NB4 (cell line): ENCODE measurements at regions not wholly inside any gene's neighbourhood (a gene's known extent, or its start where the extent isn't known, plus 50 kb on each side); places are given as distances from the start of the nearest gene placed in this dataset.

ENCODE experiments used
- DNase-seq: peaks from one replicate; pipeline ENCODE4 v3.0.0; 2010; ENCODE audit warnings: low read depth
- H3K4me3 ChIP-seq: one replicate; pipeline ENCODE4 v1.5.1; 2011; ENCODE audit warnings: mild to moderate bottlenecking, low read depth, low read length, moderate library complexity
- MYC ChIP-seq: IDR thresholded peaks from 2 replicates; pipeline ENCODE4 v1.6.1; 2011; ENCODE audit warnings: low read depth, low read length
- POLR2A ChIP-seq: IDR thresholded peaks from 2 replicates; pipeline ENCODE4 v1.6.1; 2011; ENCODE audit warnings: mild to moderate bottlenecking; ENCODE audit not compliant: insufficient read length; ENCODE audit errors: extremely low read depth
- TF ChIP-seq, protein P1 (sequence below): IDR thresholded peaks from 2 replicates; pipeline ENCODE4 v1.6.1; 2011; ENCODE audit warnings: low read depth, low read length
- TF ChIP-seq, protein P2 (sequence below): IDR thresholded peaks from one replicate; pipeline ENCODE4 v1.5.1; 2012; ENCODE audit warnings: low read depth, low read length

GRCh38 chr11:81026032-81026431, 1585.2 kb upstream of the TENM4 start:
- TF ChIP-seq MYC (no peak), POLR2A (no peak)
- TF ChIP-seq, protein P1, sequence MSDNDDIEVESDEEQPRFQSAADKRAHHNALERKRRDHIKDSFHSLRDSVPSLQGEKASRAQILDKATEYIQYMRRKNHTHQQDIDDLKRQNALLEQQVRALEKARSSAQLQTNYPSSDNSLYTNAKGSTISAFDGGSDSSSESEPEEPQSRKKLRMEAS: no peak
- TF ChIP-seq, protein P2, sequence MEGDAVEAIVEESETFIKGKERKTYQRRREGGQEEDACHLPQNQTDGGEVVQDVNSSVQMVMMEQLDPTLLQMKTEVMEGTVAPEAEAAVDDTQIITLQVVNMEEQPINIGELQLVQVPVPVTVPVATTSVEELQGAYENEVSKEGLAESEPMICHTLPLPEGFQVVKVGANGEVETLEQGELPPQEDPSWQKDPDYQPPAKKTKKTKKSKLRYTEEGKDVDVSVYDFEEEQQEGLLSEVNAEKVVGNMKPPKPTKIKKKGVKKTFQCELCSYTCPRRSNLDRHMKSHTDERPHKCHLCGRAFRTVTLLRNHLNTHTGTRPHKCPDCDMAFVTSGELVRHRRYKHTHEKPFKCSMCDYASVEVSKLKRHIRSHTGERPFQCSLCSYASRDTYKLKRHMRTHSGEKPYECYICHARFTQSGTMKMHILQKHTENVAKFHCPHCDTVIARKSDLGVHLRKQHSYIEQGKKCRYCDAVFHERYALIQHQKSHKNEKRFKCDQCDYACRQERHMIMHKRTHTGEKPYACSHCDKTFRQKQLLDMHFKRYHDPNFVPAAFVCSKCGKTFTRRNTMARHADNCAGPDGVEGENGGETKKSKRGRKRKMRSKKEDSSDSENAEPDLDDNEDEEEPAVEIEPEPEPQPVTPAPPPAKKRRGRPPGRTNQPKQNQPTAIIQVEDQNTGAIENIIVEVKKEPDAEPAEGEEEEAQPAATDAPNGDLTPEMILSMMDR: no peak
- DNase-seq: no peak

GRCh38 chr11:81022057-81022456, 1581.2 kb upstream of the TENM4 start:
- TF ChIP-seq MYC: no peak
- TF ChIP-seq POLR2A: no peak
- TF ChIP-seq, protein P2: no peak
- TF ChIP-seq, protein P1: no peak
- DNase-seq: no peak
- no peak overlapping the region for H3K4me3 ChIP-seq

More at GRCh38 chr11:81026032-81026431, 1585.2 kb upstream of the TENM4 start:
- H3K4me3 ChIP-seq: no peak overlapping the region

DNA sequence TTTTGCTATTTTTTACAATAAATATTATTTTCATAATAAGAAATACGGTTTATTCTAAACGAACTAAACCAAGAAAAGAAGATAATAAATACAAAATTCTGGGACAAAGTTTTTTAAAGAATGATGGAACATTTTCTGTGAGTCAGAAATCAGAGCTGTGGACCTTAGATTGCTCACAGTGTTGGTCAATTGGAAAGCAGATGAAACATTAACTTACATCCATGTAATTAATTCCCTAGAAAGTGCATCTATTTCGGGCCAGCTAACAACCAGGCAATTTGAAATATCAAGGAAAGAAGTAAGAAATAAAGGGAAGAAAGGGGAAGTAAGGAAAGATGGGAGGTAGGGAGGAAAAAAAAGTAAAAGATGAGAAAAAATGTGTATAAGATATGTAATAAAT, 1569.8 kb upstream of the TENM4 start:
- TF ChIP-seq MYC: no peak
- TF ChIP-seq, protein P2: no peak
- TF ChIP-seq POLR2A: no peak
- TF ChIP-seq, protein P1: no peak
- no peak for DNase-seq

DNA sequence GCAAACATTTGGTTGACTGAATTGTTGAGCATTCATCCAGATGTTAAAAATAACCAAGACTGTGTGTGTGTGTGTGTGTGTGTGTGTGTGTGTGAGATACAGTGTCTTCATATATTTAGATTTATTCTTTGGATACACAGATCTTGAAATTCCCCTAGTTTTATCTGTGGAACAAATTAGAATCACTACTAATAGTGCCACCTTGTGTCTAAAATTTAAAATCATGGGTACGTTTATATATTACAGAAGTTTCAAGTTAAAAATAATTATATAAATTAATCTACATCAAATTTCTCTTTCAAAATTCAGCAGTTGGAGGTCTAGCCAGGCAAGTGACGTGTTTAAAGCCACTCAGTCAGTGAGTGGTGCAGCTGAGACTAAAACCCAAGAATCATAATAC, 1566.2 kb upstream of the TENM4 start:
- TF ChIP-seq, protein P2: no peak
- TF ChIP-seq MYC (no peak), POLR2A (no peak)
- TF ChIP-seq, protein P1: no peak
- no peak overlapping the region for H3K4me3 ChIP-seq
- peak; percentile 8 for DNase-seq

More for the DNA sequence above, 1569.8 kb upstream of the TENM4 start:
- no peak overlapping the region for H3K4me3 ChIP-seq

DNA sequence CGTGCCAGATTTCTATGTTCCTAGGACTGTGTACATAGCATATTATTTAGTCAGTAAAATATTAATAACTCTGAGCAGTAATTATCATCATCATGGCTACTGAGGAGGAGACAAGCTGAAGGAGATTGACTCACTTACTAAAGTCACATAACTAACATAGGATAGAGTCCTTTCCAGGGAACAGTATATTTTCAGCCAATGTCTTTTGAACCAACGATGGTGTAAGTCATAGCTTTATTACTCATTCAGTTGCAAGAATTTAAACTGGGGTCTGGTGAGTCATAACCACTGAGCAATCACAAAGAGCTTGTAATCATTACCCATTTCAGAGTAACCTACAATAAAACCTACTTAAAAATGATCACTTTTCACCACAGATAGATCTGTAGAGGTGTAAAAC, 1564.8 kb upstream of the TENM4 start:
- DNase-seq: peak; percentile 33

More for the DNA sequence above, 1564.8 kb upstream of the TENM4 start:
- H3K4me3 ChIP-seq: no peak overlapping the region
- TF ChIP-seq, protein P1: no peak
- TF ChIP-seq, protein P2: no peak
- no peak for TF ChIP-seq MYC
- TF ChIP-seq POLR2A: no peak
